SK-N-SH (cell line): ENCODE measurements at regions not wholly inside any gene's neighbourhood (a gene's known extent, or its start where the extent isn't known, plus 50 kb on each side); places are given as distances from the start of the nearest gene placed in this dataset.

ENCODE experiments used
- CTCF ChIA-PET: fragments of 300-600, 350-600 bp; formaldehyde crosslinking; extraction: SDS; loops from one replicate; lab custom pipeline; 2021; lab: Yijun Ruan, JAX
- POLR2A ChIA-PET: fragments of 350-600 bp; sonication (Branson Sonifier 250); formaldehyde crosslinking; extraction: SDS; loops from one replicate; lab custom pipeline; 2020; ENCODE audit warnings: antibody characterized with exemption, inconsistent platforms; lab: Yijun Ruan, JAX
- DNase-seq: peaks from one replicate; pipeline ENCODE4 v3.0.0; 2012
- H2AFZ ChIP-seq: fragments of 200-600 bp; sonication (generic); 2 replicates; pipeline ENCODE4 v1.8.1; 2016; ENCODE audit warnings: antibody characterized with exemption, mild to moderate bottlenecking, low read depth
- H3F3A ChIP-seq: fragments of 200-600 bp; sonication (generic); replicated peaks from 2 replicates; pipeline ENCODE3; 2016; ENCODE audit warnings: antibody characterized with exemption, mild to moderate bottlenecking; ENCODE audit not compliant: insufficient read depth
- H3K27ac ChIP-seq, 2 experiments: fragments of 200-500 bp in 1 of 2; fragments of 200-600 bp in 1 of 2; sonication (Bioruptor generic) in 1 of 2; sonication (generic), shearing (Covaris generic) in 1 of 2; 2 replicates each; pipeline versions ENCODE4 v1.5.1 to v1.6.1; 2014 to 2016; ENCODE audit warnings: low read depth in 2 of 2, inconsistent platforms in 1 of 2, low read length in 1 of 2, mild to moderate bottlenecking in 1 of 2, mixed read lengths in 1 of 2
- H3K27me3 ChIP-seq: fragments of 200-600 bp; sonication (generic), shearing (Covaris generic); 2 replicates; pipeline ENCODE4 v1.6.1; 2016; ENCODE audit warnings: mixed run types; ENCODE audit not compliant: insufficient read depth
- H3K36me3 ChIP-seq, 2 experiments: fragments of 200-500 bp in 1 of 2; fragments of 200-600 bp in 1 of 2; sonication (Bioruptor generic) in 1 of 2; sonication (generic) in 1 of 2; replicated peaks in 1 of 2; 2 replicates each; pipeline versions ENCODE3 to v1.5.1; 2014 to 2016; ENCODE audit warnings: low read length in 1 of 2, mild to moderate bottlenecking in 1 of 2; ENCODE audit not compliant: insufficient read depth in 2 of 2, control insufficient read depth in 1 of 2
- H3K4me1 ChIP-seq, 2 experiments: fragments of 200-500 bp in 1 of 2; fragments of 200-600 bp in 1 of 2; sonication (Bioruptor generic) in 1 of 2; sonication (generic), shearing (Covaris generic) in 1 of 2; 2 replicates each; pipeline versions ENCODE4 v1.5.1 to v1.6.1; 2014 to 2016; ENCODE audit warnings: low read depth in 1 of 2, low read length in 1 of 2, mixed run types in 1 of 2; ENCODE audit not compliant: insufficient read depth in 2 of 2, control insufficient read depth in 1 of 2
- H3K4me2 ChIP-seq: fragments of 200-600 bp; sonication (generic), shearing (Covaris generic); 2 replicates; pipeline ENCODE4 v1.6.1; 2017; ENCODE audit warnings: mixed run types
- H3K4me3 ChIP-seq, 2 experiments: fragments of 200-500 bp in 1 of 2; fragments of 200-600 bp in 1 of 2; sonication (Bioruptor generic) in 1 of 2; sonication (generic), shearing (Covaris generic) in 1 of 2; 2 replicates each; pipeline versions ENCODE4 v1.5.1 to v1.8.1; 2014 to 2016; ENCODE audit warnings: low read depth in 2 of 2, inconsistent platforms in 1 of 2, low read length in 1 of 2, mild to moderate bottlenecking in 1 of 2, mixed read lengths in 1 of 2, moderate library complexity in 1 of 2
- H3K79me2 ChIP-seq: fragments of 200-600 bp; sonication (generic); 2 replicates; pipeline ENCODE4 v1.8.1; 2017; ENCODE audit warnings: mild to moderate bottlenecking; ENCODE audit not compliant: insufficient read depth
- H3K9ac ChIP-seq: fragments of 200-600 bp; sonication (generic); 2 replicates; pipeline ENCODE4 v1.6.1; 2017; ENCODE audit warnings: mixed run types
- H3K9me2 ChIP-seq: fragments of 200-600 bp; sonication (generic); 2 replicates; pipeline ENCODE4 v1.6.1; 2017; ENCODE audit warnings: mixed run types
- H3K9me3 ChIP-seq: fragments of 200-600 bp; sonication (generic); 2 replicates; pipeline ENCODE4 v1.6.1; 2017; ENCODE audit warnings: mixed run types, mild to moderate bottlenecking, moderate library complexity
- H4K20me1 ChIP-seq: fragments of 200-600 bp; sonication (generic); 2 replicates; pipeline ENCODE4 v1.6.1; 2017; ENCODE audit warnings: mild to moderate bottlenecking, mixed run types; ENCODE audit not compliant: insufficient read depth
- CHD2 ChIP-seq: fragments of 150-350 bp; IDR thresholded peaks from 2 replicates; pipeline ENCODE4 v1.6.1; 2018; ENCODE audit warnings: low read length; ENCODE audit not compliant: partially characterized antibody
- CTCF ChIP-seq: fragments of 200-600 bp; sonication (generic); IDR thresholded peaks from 2 replicates; pipeline ENCODE4 v1.6.1; 2017; ENCODE audit warnings: antibody characterized with exemption, mild to moderate bottlenecking, moderate library complexity
- EZH2phosphoT487 ChIP-seq: fragments of 200-600 bp; sonication (generic); IDR thresholded peaks from 2 replicates; pipeline ENCODE4 v1.6.1; 2017; ENCODE audit warnings: low read depth, mixed run types, mild to moderate bottlenecking, antibody characterized with exemption, moderate library complexity, borderline replicate concordance
- FOXJ3 ChIP-seq: sonication (generic); formaldehyde crosslinking; IDR thresholded peaks from 2 replicates; pipeline ENCODE4 v1.5.1; 2020; ENCODE audit warnings: mild to moderate bottlenecking, missing genetic modification reagents
- FOXM1 ChIP-seq: IDR thresholded peaks from 2 replicates; pipeline ENCODE4 v1.4.0; 2012; ENCODE audit warnings: low read depth, mild to moderate bottlenecking
- GABPA ChIP-seq: IDR thresholded peaks from 2 replicates; pipeline ENCODE4 v1.4.0; 2012; ENCODE audit warnings: low read depth, mild to moderate bottlenecking
- GATA2 ChIP-seq: sonication (generic); formaldehyde crosslinking; IDR thresholded peaks from 2 replicates; pipeline ENCODE4 v1.5.0; 2020; ENCODE audit warnings: mild to moderate bottlenecking, missing genetic modification reagents
- MAX ChIP-seq: IDR thresholded peaks from 2 replicates; pipeline ENCODE4 v1.4.0; 2012; ENCODE audit warnings: low read depth
- NFIC ChIP-seq: IDR thresholded peaks from 2 replicates; pipeline ENCODE4 v1.4.0; 2012; ENCODE audit warnings: borderline replicate concordance
- PBX3 ChIP-seq: IDR thresholded peaks from 2 replicates; pipeline ENCODE4; 2012
- RAD21 ChIP-seq: IDR thresholded peaks from 2 replicates; pipeline ENCODE4 v1.6.1; 2012; ENCODE audit warnings: mild to moderate bottlenecking, low read length
- REST ChIP-seq: IDR thresholded peaks from 2 replicates; pipeline ENCODE4 v1.6.1; 2012; ENCODE audit warnings: mild to moderate bottlenecking, low read depth, low read length, moderate library complexity
- RFX5 ChIP-seq: IDR thresholded peaks from 2 replicates; pipeline ENCODE4 v1.6.1; 2012; ENCODE audit warnings: mild to moderate bottlenecking, improper control_type of control experiment, low read length
- RXRA ChIP-seq: IDR thresholded peaks from 2 replicates; pipeline ENCODE4 v1.4.0; 2012; ENCODE audit warnings: low read depth, mild to moderate bottlenecking, borderline replicate concordance
- SIN3A ChIP-seq: IDR thresholded peaks from 2 replicates; pipeline ENCODE4 v1.6.1; 2012; ENCODE audit warnings: low read depth, mild to moderate bottlenecking, low read length, moderate library complexity, borderline replicate concordance
- TAF1 ChIP-seq: IDR thresholded peaks from 2 replicates; pipeline ENCODE4 v1.6.1; 2012; ENCODE audit warnings: low read depth, mild to moderate bottlenecking, low read length, moderate library complexity, borderline replicate concordance
- TCF12 ChIP-seq: IDR thresholded peaks from 2 replicates; pipeline ENCODE4 v1.4.0; 2012
- USF2 ChIP-seq: fragments of 150-350 bp; IDR thresholded peaks from 2 replicates; pipeline ENCODE4 v1.6.1; 2017; ENCODE audit warnings: antibody characterized with exemption, low read length, low read depth, borderline replicate concordance
- YY1 ChIP-seq: IDR thresholded peaks from 2 replicates; pipeline ENCODE4 v1.4.0; 2012; ENCODE audit warnings: low read depth, mild to moderate bottlenecking
- WGBS: methylation state at CpG from one replicate; pipeline ENCODE4 v1.1.6; 2017; ENCODE audit warnings: low lambda C conversion rate; 5-methylcytosine and 5-hydroxymethylcytosine counted together

GRCh38 chr9:109975574-109976295 lies 195.7 kb downstream of the PALM2AKAP2 start:
- Histone ChIP-seq H3K27me3 (no peaks in the 10 kb centered on the region), H4K20me1 (no peaks in the 10 kb centered on the region), H3K9ac (no peak overlapping the region), H3K9me2 (no peaks in the 10 kb centered on the region), H3K27ac (no peak overlapping the region), H3K4me2 (no peak overlapping the region), H2AFZ (no peak overlapping the region), H3K4me3 (no peak overlapping the region), H3F3A (peaks cover 8% of the 10 kb centered on the region), H3K9me3 (no peaks in the 10 kb centered on the region), H3K79me2 (peaks cover 3% of the 10 kb centered on the region; the same call in 1 of the 2 replicates), H3K36me3 (peaks cover 0 to 18% of the 10 kb centered on the region in 2 experiments), H3K4me1 (no peaks in the 10 kb centered on the region)
- no peak for TF ChIP-seq RFX5
- TF ChIP-seq TCF12 = no peak
- no peak for TF ChIP-seq RAD21
- no peak for TF ChIP-seq EZH2phosphoT487
- TF ChIP-seq CTCF = no peak
- TF ChIP-seq TAF1 = no peak
- TF ChIP-seq MAX = no peak
- no peak for TF ChIP-seq GATA2 (CRISPR knock-in tag)
- no peak for TF ChIP-seq PBX3
- DNase-seq = no peak
- POLR2A ChIA-PET = no interaction called here
- WGBS = 68% methylated on average over 5 of the region's 5 CpGs
- CTCF ChIA-PET = no interaction called here

GRCh38 chr9:109976303-109976702 lies 196.3 kb downstream of the PALM2AKAP2 start:
- H3K79me2 ChIP-seq = peaks cover 5% of the 10 kb centered on the region; the same call in 1 of the 2 replicates
- H3K27ac ChIP-seq = no peak overlapping the region
- no peak overlapping the region for H3K4me2 ChIP-seq
- POLR2A ChIA-PET = no interaction called here
- no peak overlapping the region for H2AFZ ChIP-seq
- DNase-seq = no peak
- H3K9me3 ChIP-seq = no peaks in the 10 kb centered on the region
- CTCF ChIA-PET = no interaction called here
- H3K9me2 ChIP-seq = no peaks in the 10 kb centered on the region
- no peak overlapping the region for H3K4me3 ChIP-seq
- H3F3A ChIP-seq = peaks cover 8% of the 10 kb centered on the region
- peaks cover 0 to 18% of the 10 kb centered on the region in 2 experiments for H3K36me3 ChIP-seq
- H3K4me1 ChIP-seq = no peaks in the 10 kb centered on the region
- no peaks in the 10 kb centered on the region for H3K27me3 ChIP-seq
- no peaks in the 10 kb centered on the region for H4K20me1 ChIP-seq
- no peak overlapping the region for H3K9ac ChIP-seq
- TF ChIP-seq TCF12 (no peak), USF2 (no peak), REST (no peak), GABPA (no peak), CHD2 (no peak), YY1 (no peak), SIN3A (no peak), RXRA (no peak), FOXM1 (no peak), NFIC (no peak), FOXJ3 (CRISPR knock-in tag) (no peak), EZH2phosphoT487 (no peak)
